Endothelial cell of umbilical vein (primary cell): ENCODE measurements at regions not wholly inside any gene's neighbourhood (a gene's known extent, or its start where the extent isn't known, plus 50 kb on each side); places are given as distances from the start of the nearest gene placed in this dataset.

Experiments used
- CTCF ChIP-seq, 2 donors: IDR thresholded peaks; 1 replicate in 1 of 2; 2 replicates in 1 of 2; pipeline ENCODE4 v1.5.1; 2011; ENCODE audit warnings: low read length in 2 of 2, mild to moderate bottlenecking in 2 of 2, moderate library complexity in 2 of 2, control low read depth in 1 of 2, inconsistent platforms in 1 of 2, low read depth in 1 of 2; ENCODE audit not compliant: insufficient read depth in 1 of 2; ENCODE audit errors: extremely low read depth in 1 of 2
- EZH2 ChIP-seq: IDR thresholded peaks from 2 replicates; pipeline ENCODE4 v1.6.1; 2012; ENCODE audit warnings: borderline replicate concordance, low read depth, mild to moderate bottlenecking, moderate library complexity, low read length, inconsistent platforms; ENCODE audit not compliant: severe bottlenecking
- FOS ChIP-seq: IDR thresholded peaks from 2 replicates; pipeline ENCODE4 v1.6.1; 2011; ENCODE audit warnings: mild to moderate bottlenecking, low read length, moderate library complexity, borderline replicate concordance; ENCODE audit not compliant: insufficient read depth
- GATA2 ChIP-seq: IDR thresholded peaks from 2 replicates; pipeline ENCODE4 v1.7.0; 2011; ENCODE audit warnings: low read depth, mild to moderate bottlenecking, moderate library complexity, mixed read lengths, low read length; ENCODE audit not compliant: insufficient read length, insufficient read depth
- JUN ChIP-seq: IDR thresholded peaks from 2 replicates; pipeline ENCODE4 v1.6.1; 2011; ENCODE audit warnings: borderline replicate concordance, low read depth; ENCODE audit not compliant: insufficient read length, insufficient read depth
- MAX ChIP-seq: IDR thresholded peaks from 2 replicates; pipeline ENCODE4 v1.6.1; 2011; ENCODE audit not compliant: insufficient read depth, insufficient read length
- MYC ChIP-seq: IDR thresholded peaks from one replicate; pipeline ENCODE4 v1.6.1; 2011; ENCODE audit warnings: mild to moderate bottlenecking, low read depth, low read length
- POLR2A ChIP-seq: IDR thresholded peaks from 2 replicates; pipeline ENCODE4 v1.6.1; 2012; ENCODE audit warnings: low read depth, mild to moderate bottlenecking, control low read depth, low read length
- POLR2AphosphoS5 ChIP-seq: IDR thresholded peaks from 2 replicates; pipeline ENCODE4 v1.6.1; 2012; ENCODE audit warnings: low read depth, mild to moderate bottlenecking, control low read depth, low read length, moderate library complexity; ENCODE audit not compliant: insufficient read depth

GRCh38 chr11:115916608-115917007 is 412.4 kb upstream of the CADM1 start:
- TF ChIP-seq POLR2A = no peak
- no peak for TF ChIP-seq POLR2AphosphoS5
- TF ChIP-seq CTCF (IDR thresholded peaks at IDR 0.05; ENCODE audit: extremely low read depth in 1 of 2, insufficient read depth in 1 of 2, low read depth in 1 of 2, low read length in 2 of 2) = no peak
- TF ChIP-seq EZH2 = no peak
- TF ChIP-seq MAX = no peak
- no peak for TF ChIP-seq GATA2
- no peak for TF ChIP-seq MYC
- TF ChIP-seq JUN = no peak
- TF ChIP-seq FOS = no peak
